ENCODE measurements at regions not wholly inside any gene's neighbourhood (a gene's known extent, or its start where the extent isn't known, plus 50 kb on each side); places are given as distances from the start of the nearest gene placed in this dataset.

GRCh38 chr2:41846962-41847361, 200.9 kb upstream of the PKDCC start:
- CTCF ChIA-PET, result interaction anchor here (0.5 to 19.2 kb wide), 6 partner anchors 10 to 868 kb away, joined by 3 to 715 read pairs (median 5); no protein-coding TSS in a partner anchor
- Histone ChIP-seq H3K4me2 (peak overlapping the region; percentile 50; the same call in 2 of the 3 replicates), H3K4me3 (no peak overlapping the region), H3K4me1 (peaks cover 38% of the 10 kb centered on the region), H3K9me3 (no peaks in the 10 kb centered on the region), H3K27ac (peak overlapping the region; percentile 65 to 75)
- POLR2A ChIA-PET, result no interaction called here
- no peak for TF ChIP-seq GATA3 (IDR thresholded peaks at IDR 0.05; ENCODE audit: borderline replicate concordance)
- no peak for TF ChIP-seq HOXB13 (CRISPR knock-in tag; IDR thresholded peaks at IDR 0.05; ENCODE audit: low read depth)
- no peak for TF ChIP-seq ELK1 (IDR thresholded peaks at IDR 0.05; ENCODE audit: low read depth, low read length)
- no peak for TF ChIP-seq NR3C1 (IDR thresholded peaks at IDR 0.05)
- no peak for DNase-seq (ENCODE audit: low read depth in 1 of 2, low spot score in 1 of 2)
- FAIRE-seq, result no peak
- 96% methylated on average over 1 of the region's 1 CpG for WGBS (ENCODE audit: missing lambda C conversion rate)
- peak in 1 of 2 experiments; percentile 51; a peak in 3 of 6 replicates for ATAC-seq

- FAIRE-seq (no peak), ATAC-seq (peak; percentile 73 to 89), DNase-seq (ENCODE audit: low read depth in 1 of 2, low spot score in 1 of 2) (peak in 1 of 2 experiments; percentile 89)
- peaks cover 37% of the 10 kb centered on the region for H3K4me1 ChIP-seq
- CTCF ChIA-PET, result interaction anchor here (1.0 to 19.2 kb wide), 7 partner anchors 7 to 249 kb away, joined by 3 to 715 read pairs (median 10); no protein-coding TSS in a partner anchor
- H3K9me3 ChIP-seq, result no peaks in the 10 kb centered on the region
- TF ChIP-seq RAD21 (conservative IDR thresholded peaks at IDR 0.05 in 1 of 2, IDR thresholded peaks at IDR 0.05 in 1 of 2) (peak in 1 of 2 experiments; percentile 37; a peak in 2 of 5 replicates), CBX8 (IDR thresholded peaks at IDR 0.05) (no peak), FOSB (CRISPR knock-in tag; IDR thresholded peaks at IDR 0.05) (no peak), CEBPB (IDR thresholded peaks at IDR 0.05) (peak; percentile 98 to 100), EP300 (IDR thresholded peaks at IDR 0.05) (peak; percentile 89 to 92; a peak in 4 of 5 replicates), HMGXB4 (CRISPR knock-in tag; IDR thresholded peaks at IDR 0.05; ENCODE audit: borderline replicate concordance) (no peak), PHF8 (IDR thresholded peaks at IDR 0.05; ENCODE audit: borderline replicate concordance, low read depth) (no peak), EHMT2 (IDR thresholded peaks at IDR 0.05; ENCODE audit: low read depth) (0 out of 2 replicates have a peak, but pooled peaks have one; percentile 28), NR3C1 (IDR thresholded peaks at IDR 0.05) (no peak), BCL3 (IDR thresholded peaks at IDR 0.05) (peak; percentile 96), GATA3 (IDR thresholded peaks at IDR 0.05; ENCODE audit: borderline replicate concordance) (peak; percentile 84), BHLHE40 (IDR thresholded peaks at IDR 0.05; ENCODE audit: low read depth, low read length) (no peak), SMC3 (IDR thresholded peaks at IDR 0.05) (no peak), HOXB13 (CRISPR knock-in tag; IDR thresholded peaks at IDR 0.05; ENCODE audit: low read depth) (no peak), JUN (IDR thresholded peaks at IDR 0.05) (peak; percentile 93 to 94), JUNB (IDR thresholded peaks at IDR 0.05) (peak; percentile 86), MAX (IDR thresholded peaks at IDR 0.05) (no peak), HES2 (IDR thresholded peaks at IDR 0.05) (peak; percentile 99), ELK1 (IDR thresholded peaks at IDR 0.05; ENCODE audit: low read depth, low read length) (no peak), USF2 (IDR thresholded peaks at IDR 0.05) (peak; percentile 61), RARB (CRISPR knock-in tag; IDR thresholded peaks at IDR 0.05) (0 out of 2 replicates have a peak, but pooled peaks have one; percentile 53), RCOR1 (IDR thresholded peaks at IDR 0.05; ENCODE audit: low read depth, low read length) (no peak), FOSL2 (IDR thresholded peaks at IDR 0.05) (peak; percentile 67; the same call in 1 of the 2 replicates), FOSL2 (CRISPR knock-in tag; IDR thresholded peaks at IDR 0.05) (peak; percentile 73), HOXA7 (CRISPR knock-in tag; IDR thresholded peaks at IDR 0.05) (no peak)
- H3K27ac ChIP-seq, result peak overlapping the region; percentile 67 to 75
- H3K4me3 ChIP-seq, result no peak overlapping the region
- POLR2A ChIA-PET, result interaction anchor here (1.0 kb wide), 1 partner anchor 12 kb away, joined by 4 read pairs; no protein-coding TSS in a partner anchor
- WGBS (ENCODE audit: missing lambda C conversion rate), result 10% methylated on average over 7 of the region's 7 CpGs
- peak overlapping the region; percentile 50 for H3K4me2 ChIP-seq
Measured at GRCh38 chr2:41847744-41848441, 199.9 kb upstream of the PKDCC start.

Data from A549 (cell line).